ENCODE measurements at regions not wholly inside any gene's neighbourhood (a gene's known extent, or its start where the extent isn't known, plus 50 kb on each side); places are given as distances from the start of the nearest gene placed in this dataset.

- no peaks in the 10 kb centered on the region for H3K36me3 Mint-ChIP-seq
- no peaks in the 10 kb centered on the region for H3K9me3 Mint-ChIP-seq
- H3K4me1 Mint-ChIP-seq: peaks cover 11% of the 10 kb centered on the region
- H3K27ac Mint-ChIP-seq: no peak overlapping the region
- no peaks in the 10 kb centered on the region for H3K27me3 Mint-ChIP-seq
- no peak for DNase-seq
- H3K4me3 Mint-ChIP-seq: no peak overlapping the region
Measured at GRCh38 chr6:137749696-137750211, 117.3 kb upstream of the TNFAIP3 start.

DNA sequence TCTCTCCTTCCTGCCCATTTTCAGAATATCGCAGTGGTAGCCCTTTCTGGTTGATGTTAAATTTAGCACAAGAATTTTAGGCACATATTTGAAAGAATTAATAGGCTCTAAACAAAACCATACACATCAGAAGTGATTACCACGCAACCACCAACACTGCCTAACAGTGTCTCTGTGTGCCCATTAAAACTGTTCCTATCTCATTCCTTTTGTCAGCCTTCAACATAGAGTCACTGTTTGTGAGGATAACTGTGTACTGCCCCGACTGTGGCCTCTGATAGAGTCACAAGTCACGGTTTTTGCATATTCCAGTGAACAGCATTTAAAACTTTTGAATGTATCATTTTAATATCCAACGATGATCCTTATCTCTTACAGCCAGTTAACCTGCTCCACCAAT, 116.8 kb upstream of the TNFAIP3 start:
- no peaks in the 10 kb centered on the region for H3K27me3 Mint-ChIP-seq
- H3K9me3 Mint-ChIP-seq: no peaks in the 10 kb centered on the region
- H3K4me3 Mint-ChIP-seq: no peak overlapping the region
- no peak for DNase-seq
- peaks cover 9% of the 10 kb centered on the region for H3K4me1 Mint-ChIP-seq
- H3K36me3 Mint-ChIP-seq: no peaks in the 10 kb centered on the region
- H3K27ac Mint-ChIP-seq: no peak overlapping the region

DNA sequence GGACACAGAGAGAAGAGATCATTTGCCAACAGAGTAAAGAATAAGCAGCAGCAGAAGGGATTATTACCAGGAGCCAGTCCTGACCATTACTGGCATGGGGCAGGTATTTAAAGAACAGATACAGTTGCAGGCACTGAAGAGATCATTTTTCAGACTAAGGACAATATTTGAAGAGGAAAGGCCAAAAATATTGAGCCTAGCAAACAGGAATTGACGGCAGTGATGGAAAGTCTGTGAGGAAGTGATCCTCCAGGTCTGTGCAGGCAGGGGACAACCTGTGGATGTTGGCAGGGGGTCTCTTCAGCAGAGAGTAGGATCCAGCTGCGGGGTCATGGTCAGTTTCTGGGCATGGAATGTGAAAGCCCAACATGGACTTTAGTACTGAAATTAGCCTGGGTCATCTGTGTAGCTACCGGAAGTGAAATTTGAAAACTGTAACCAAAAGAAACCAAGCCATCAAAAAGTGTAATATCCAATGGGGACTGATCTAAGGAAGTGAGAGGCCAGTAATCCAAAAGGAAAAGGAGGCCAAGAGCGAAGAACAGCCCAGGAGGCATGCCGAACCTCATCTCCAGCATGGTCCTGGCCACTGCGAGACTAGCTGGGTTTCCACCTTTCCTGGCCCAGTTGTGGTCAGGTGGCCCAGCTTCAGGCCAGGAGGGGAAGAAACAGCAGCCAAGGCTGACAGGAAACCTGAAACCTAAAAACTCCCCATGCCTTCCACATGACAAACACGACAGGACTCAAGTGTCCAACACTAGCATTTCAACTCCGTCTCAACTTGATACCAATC, 115.1 kb upstream of the TNFAIP3 start:
- DNase-seq: no peak
- Mint-ChIP-seq H3K9me3 (no peaks in the 10 kb centered on the region), H3K27me3 (no peaks in the 10 kb centered on the region), H3K36me3 (no peaks in the 10 kb centered on the region), H3K4me1 (peaks cover 3% of the 10 kb centered on the region), H3K27ac (no peak overlapping the region), H3K4me3 (no peak overlapping the region)

- no peak overlapping the region for H3K27ac Mint-ChIP-seq
- H3K4me1 Mint-ChIP-seq: peaks cover 3% of the 10 kb centered on the region
Measured at GRCh38 chr6:137754366-137754765, 112.7 kb upstream of the TNFAIP3 start.

GRCh38 chr6:137754866-137755265, 112.2 kb upstream of the TNFAIP3 start:
- peaks cover 3% of the 10 kb centered on the region for H3K4me1 Mint-ChIP-seq
- H3K9me3 Mint-ChIP-seq: no peaks in the 10 kb centered on the region
- no peak overlapping the region for H3K4me3 Mint-ChIP-seq
- H3K27ac Mint-ChIP-seq: no peak overlapping the region
- no peaks in the 10 kb centered on the region for H3K36me3 Mint-ChIP-seq
- H3K27me3 Mint-ChIP-seq: no peaks in the 10 kb centered on the region
- no peak for DNase-seq

More at GRCh38 chr6:137754366-137754765, 112.7 kb upstream of the TNFAIP3 start:
- DNase-seq: no peak
- Mint-ChIP-seq H3K27me3 (no peaks in the 10 kb centered on the region), H3K9me3 (no peaks in the 10 kb centered on the region), H3K36me3 (no peaks in the 10 kb centered on the region), H3K4me3 (no peak overlapping the region)

- H3K4me3 Mint-ChIP-seq: no peak overlapping the region
- H3K9me3 Mint-ChIP-seq: no peaks in the 10 kb centered on the region
- H3K36me3 Mint-ChIP-seq: no peaks in the 10 kb centered on the region
- H3K27ac Mint-ChIP-seq: no peak overlapping the region
- no peak for DNase-seq
- no peaks in the 10 kb centered on the region for H3K27me3 Mint-ChIP-seq
- peaks cover 3% of the 10 kb centered on the region for H3K4me1 Mint-ChIP-seq
Measured at GRCh38 chr6:137755284-137755683, 111.8 kb upstream of the TNFAIP3 start.

GRCh38 chr6:137756788-137757187, 110.3 kb upstream of the TNFAIP3 start:
- Mint-ChIP-seq H3K9me3 (no peaks in the 10 kb centered on the region), H3K4me3 (no peak overlapping the region), H3K27me3 (no peaks in the 10 kb centered on the region), H3K4me1 (peaks cover 3% of the 10 kb centered on the region), H3K27ac (no peak overlapping the region), H3K36me3 (no peaks in the 10 kb centered on the region)
- no peak for DNase-seq

GRCh38 chr6:137758661-137759060, 108.4 kb upstream of the TNFAIP3 start:
- H3K36me3 Mint-ChIP-seq: no peaks in the 10 kb centered on the region
- peaks cover 3% of the 10 kb centered on the region for H3K4me1 Mint-ChIP-seq
- H3K27me3 Mint-ChIP-seq: no peaks in the 10 kb centered on the region
- no peak overlapping the region for H3K27ac Mint-ChIP-seq
- no peak overlapping the region for H3K4me3 Mint-ChIP-seq
- DNase-seq: no peak
- no peaks in the 10 kb centered on the region for H3K9me3 Mint-ChIP-seq

GRCh38 chr6:137759624-137760023, 107.4 kb upstream of the TNFAIP3 start:
- no peak overlapping the region for H3K4me3 Mint-ChIP-seq
- H3K27me3 Mint-ChIP-seq: no peaks in the 10 kb centered on the region
- H3K9me3 Mint-ChIP-seq: no peaks in the 10 kb centered on the region
- no peaks in the 10 kb centered on the region for H3K4me1 Mint-ChIP-seq
- H3K36me3 Mint-ChIP-seq: no peaks in the 10 kb centered on the region
- H3K27ac Mint-ChIP-seq: no peak overlapping the region
- no peak for DNase-seq

- Mint-ChIP-seq H3K36me3 (no peaks in the 10 kb centered on the region), H3K27me3 (no peaks in the 10 kb centered on the region), H3K4me1 (no peaks in the 10 kb centered on the region), H3K4me3 (no peak overlapping the region), H3K27ac (no peak overlapping the region), H3K9me3 (no peaks in the 10 kb centered on the region)
- no peak for DNase-seq
Measured at GRCh38 chr6:137761072-137761471, 106.0 kb upstream of the TNFAIP3 start.

GRCh38 chr6:137761487-137761886, 105.6 kb upstream of the TNFAIP3 start:
- H3K9me3 Mint-ChIP-seq: no peaks in the 10 kb centered on the region
- H3K36me3 Mint-ChIP-seq: no peaks in the 10 kb centered on the region
- no peak overlapping the region for H3K4me3 Mint-ChIP-seq
- H3K27ac Mint-ChIP-seq: no peak overlapping the region
- no peaks in the 10 kb centered on the region for H3K27me3 Mint-ChIP-seq
- H3K4me1 Mint-ChIP-seq: no peaks in the 10 kb centered on the region
- DNase-seq: no peak

GRCh38 chr6:137762168-137763090, 104.6 kb upstream of the TNFAIP3 start:
- no peak overlapping the region for H3K4me3 Mint-ChIP-seq
- H3K27me3 Mint-ChIP-seq: no peaks in the 10 kb centered on the region
- no peak for DNase-seq
- peaks cover under 1% of the 10 kb centered on the region for H3K4me1 Mint-ChIP-seq
- no peaks in the 10 kb centered on the region for H3K9me3 Mint-ChIP-seq
- H3K27ac Mint-ChIP-seq: no peak overlapping the region
- no peaks in the 10 kb centered on the region for H3K36me3 Mint-ChIP-seq

DNA sequence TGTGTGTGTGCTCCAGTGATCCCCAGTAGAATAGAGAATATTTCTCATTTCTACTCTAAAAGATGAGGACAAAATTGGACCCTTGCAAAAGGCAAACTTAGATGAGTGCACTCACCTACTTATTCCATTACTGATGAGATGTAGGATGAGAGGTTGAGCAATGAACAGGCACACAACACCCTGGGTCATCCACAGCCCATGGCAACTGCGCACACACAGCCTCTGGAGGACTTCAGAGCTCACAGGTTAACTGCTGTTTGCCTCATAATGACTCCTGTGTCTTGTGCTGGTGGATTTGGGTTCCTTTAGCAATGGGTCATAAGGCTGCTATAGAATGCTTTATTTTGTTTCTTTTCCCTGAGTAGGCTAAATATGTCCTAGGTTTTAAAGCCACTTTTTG, 103.6 kb upstream of the TNFAIP3 start:
- Mint-ChIP-seq H3K27me3 (no peaks in the 10 kb centered on the region), H3K4me3 (no peak overlapping the region), H3K27ac (no peak overlapping the region), H3K36me3 (peaks cover 2% of the 10 kb centered on the region), H3K9me3 (peaks cover 1% of the 10 kb centered on the region), H3K4me1 (peaks cover 11% of the 10 kb centered on the region)
- no peak for DNase-seq

DNA sequence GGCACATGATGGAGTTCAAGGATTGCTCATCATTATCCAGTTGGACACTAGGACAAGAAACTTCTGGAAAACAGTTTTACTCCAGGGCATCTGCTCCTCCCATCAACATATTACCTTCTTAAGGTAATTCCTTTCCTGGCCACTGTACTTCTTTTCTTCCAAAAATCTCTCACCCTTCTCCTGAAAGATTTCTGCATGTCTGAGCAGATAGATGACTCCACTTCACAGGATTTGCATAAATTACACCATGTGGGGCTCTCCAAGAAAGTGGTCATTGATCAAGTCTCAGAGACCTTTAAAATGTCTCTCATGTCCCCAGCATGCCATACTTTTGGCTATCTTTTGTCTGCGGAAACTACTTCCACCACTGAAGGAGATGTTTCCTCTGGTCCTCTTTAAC, 103.2 kb upstream of the TNFAIP3 start:
- no peak for DNase-seq
- H3K4me1 Mint-ChIP-seq: peaks cover 15% of the 10 kb centered on the region
- H3K4me3 Mint-ChIP-seq: no peak overlapping the region
- peaks cover 2% of the 10 kb centered on the region for H3K36me3 Mint-ChIP-seq
- no peaks in the 10 kb centered on the region for H3K27me3 Mint-ChIP-seq
- peaks cover 1% of the 10 kb centered on the region for H3K9me3 Mint-ChIP-seq
- no peak overlapping the region for H3K27ac Mint-ChIP-seq

DNA sequence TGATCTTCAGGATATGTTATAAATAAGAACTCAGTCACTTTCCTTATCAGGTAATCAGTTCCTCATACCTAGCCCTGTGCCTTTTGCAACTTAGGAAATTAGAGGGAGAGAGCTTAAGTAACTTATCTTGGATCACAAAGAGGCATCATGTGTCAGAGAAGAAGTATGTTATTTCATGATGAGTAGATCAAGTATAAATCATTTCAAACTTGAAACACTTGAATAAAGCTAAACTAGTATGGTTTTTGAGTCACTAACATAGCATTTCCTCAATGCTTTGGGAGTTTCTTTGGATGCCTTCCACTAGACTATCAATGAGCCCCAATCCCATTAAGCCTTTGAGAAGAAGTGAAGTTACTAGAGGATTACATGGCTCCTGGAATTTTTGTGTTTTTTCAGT, 102.6 kb upstream of the TNFAIP3 start:
- no peaks in the 10 kb centered on the region for H3K27me3 Mint-ChIP-seq
- no peak overlapping the region for H3K4me3 Mint-ChIP-seq
- DNase-seq: no peak
- peaks cover 1% of the 10 kb centered on the region for H3K9me3 Mint-ChIP-seq
- peaks cover 2% of the 10 kb centered on the region for H3K36me3 Mint-ChIP-seq
- H3K27ac Mint-ChIP-seq: no peak overlapping the region
- peaks cover 16% of the 10 kb centered on the region for H3K4me1 Mint-ChIP-seq

All from activated naive CD8-positive, alpha-beta T cell treated with anti-CD3 and anti-CD28 coated beads for 36 hours (primary cell).